ENCODE measurements at regions not wholly inside any gene's neighbourhood (a gene's known extent, or its start where the extent isn't known, plus 50 kb on each side); places are given as distances from the start of the nearest gene placed in this dataset.

- DNase-seq, result no peak
These were observed 152.8 kb downstream of the BCL11A start for GRCh38 chr2:60400462-60401246.

- no peak for DNase-seq
These were observed 159.0 kb downstream of the BCL11A start for GRCh38 chr2:60394463-60394862.

- DNase-seq, result no peak
These were observed 161.6 kb downstream of the BCL11A start for GRCh38 chr2:60391649-60392375.

GRCh38 chr2:60391230-60391629 lies 162.2 kb downstream of the BCL11A start:
- DNase-seq, result no peak

GRCh38 chr2:60386436-60386835 lies 167.0 kb downstream of the BCL11A start:
- no peak for DNase-seq

GRCh38 chr2:60385648-60386047 lies 167.8 kb downstream of the BCL11A start:
- no peak for DNase-seq

- no peak for DNase-seq
These were observed 169.9 kb downstream of the BCL11A start for GRCh38 chr2:60383401-60384143.

GRCh38 chr2:60380411-60380810 lies 173.0 kb downstream of the BCL11A start:
- DNase-seq, result no peak

- DNase-seq, result no peak
These were observed 173.8 kb downstream of the BCL11A start for GRCh38 chr2:60379684-60380083.

- DNase-seq, result no peak
These were observed 174.2 kb downstream of the BCL11A start for GRCh38 chr2:60379216-60379615.

- no peak for DNase-seq
These were observed 175.6 kb downstream of the BCL11A start for GRCh38 chr2:60377825-60378224.

- no peak for DNase-seq
These were observed 177.2 kb downstream of the BCL11A start for GRCh38 chr2:60376252-60376651.

- no peak for DNase-seq
These were observed 181.8 kb downstream of the BCL11A start for GRCh38 chr2:60371681-60372080.

GRCh38 chr2:60371219-60371618 lies 182.2 kb downstream of the BCL11A start:
- no peak for DNase-seq

GRCh38 chr2:60370814-60371213 lies 182.6 kb downstream of the BCL11A start:
- no peak for DNase-seq

GRCh38 chr2:60368456-60368855 lies 185.0 kb downstream of the BCL11A start:
- DNase-seq, result no peak

GRCh38 chr2:60366135-60366712 lies 187.2 kb downstream of the BCL11A start:
- DNase-seq, result peak; percentile 40

GRCh38 chr2:60365556-60365955 lies 187.9 kb downstream of the BCL11A start:
- DNase-seq, result no peak

- DNase-seq, result peak; percentile 34
These were observed 189.0 kb downstream of the BCL11A start for GRCh38 chr2:60364491-60364890.

- no peak for DNase-seq
These were observed 192.0 kb downstream of the BCL11A start for GRCh38 chr2:60361498-60361897.

GRCh38 chr2:60359569-60359968 lies 193.9 kb downstream of the BCL11A start:
- no peak for DNase-seq

GRCh38 chr2:60358476-60358875 lies 195.0 kb downstream of the BCL11A start:
- DNase-seq, result no peak

GRCh38 chr2:60357996-60358395 lies 195.5 kb downstream of the BCL11A start:
- peak; percentile 23 for DNase-seq

All from hindlimb muscle (tissue), 1 donor.